ENCODE measurements at regions not wholly inside any gene's neighbourhood (a gene's known extent, or its start where the extent isn't known, plus 50 kb on each side); places are given as distances from the start of the nearest gene placed in this dataset.
A peak's percentile ranks its signal among the peaks of the same experiment; 100 is the strongest.

DNA sequence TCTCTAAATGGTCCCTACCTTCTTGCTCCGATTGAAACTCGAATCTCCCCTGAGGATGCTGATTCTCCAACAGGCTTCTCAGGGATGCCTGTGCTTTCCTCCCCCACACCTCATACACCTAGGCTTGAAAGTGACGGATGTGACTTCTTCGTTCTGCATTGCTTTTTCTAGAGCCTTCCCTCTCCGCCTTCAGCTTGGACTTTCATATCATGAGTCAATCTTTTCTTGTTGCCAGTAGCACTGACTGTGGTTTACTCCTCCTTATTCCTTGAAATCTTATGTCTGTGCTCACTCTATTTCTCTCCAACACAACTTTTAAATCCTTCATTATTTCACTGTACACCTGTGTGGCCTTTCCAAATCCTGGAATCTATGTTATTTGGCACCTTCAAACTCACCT lies 451.4 kb downstream of the TMX3 start:
- H3K4me3 ChIP-seq, result peak overlapping the region; percentile 46; the same call in 1 of the 2 replicates
- no peaks in the 10 kb centered on the region for H3K36me3 ChIP-seq (ENCODE audit: low read depth)
- H3K27ac ChIP-seq, result peak overlapping the region; percentile 79
- TF ChIP-seq EZH2phosphoT487 (IDR thresholded peaks at IDR 0.05; ENCODE audit: insufficient read depth, low read depth) (no peak), EZH2 (IDR thresholded peaks at IDR 0.05; ENCODE audit: insufficient read depth, poor library complexity, severe bottlenecking) (no peak)
- H3K4me2 ChIP-seq (ENCODE audit: unreplicated experiment), result peak overlapping the region; percentile 81
- peak; percentile 77 for DNase-seq
- peak overlapping the region; percentile 26 for H2AFZ ChIP-seq
- H3K27me3 ChIP-seq (replicated peaks; ENCODE audit: insufficient read depth), result no peaks in the 10 kb centered on the region
- no peaks in the 10 kb centered on the region for H4K20me1 ChIP-seq (ENCODE audit: insufficient read depth)
- H3K79me2 ChIP-seq (ENCODE audit: insufficient read depth), result no peaks in the 10 kb centered on the region
- 54 to 57% methylated on average over 5 of the region's 5 CpGs for WGBS, 2 experiments (ENCODE audit: low coverage in 1 of 2, low lambda C conversion rate in 2 of 2, missing lambda C conversion rate in 2 of 2)
- in situ Hi-C loops (cut with MboI), result no loop called here
- peaks cover 47% of the 10 kb centered on the region for H3K4me1 ChIP-seq (ENCODE audit: insufficient read depth)
- H3K9me3 ChIP-seq (ENCODE audit: low read depth), result no peaks in the 10 kb centered on the region
- H3K9ac ChIP-seq, result peak overlapping the region; percentile 14; the same call in 1 of the 2 replicates
- peaks cover 31% of the 10 kb centered on the region for H3F3A ChIP-seq (ENCODE audit: insufficient read depth)
- no peaks in the 10 kb centered on the region; the same call in 1 of the 2 replicates for H3K9me2 ChIP-seq (ENCODE audit: insufficient read depth)

GRCh38 chr18:68262690-68263294 lies 452.1 kb downstream of the TMX3 start:
- Histone ChIP-seq H3K4me2 (ENCODE audit: unreplicated experiment) (peak overlapping the region; percentile 81), H3K9me3 (ENCODE audit: low read depth) (no peaks in the 10 kb centered on the region), H3K9ac (peak overlapping the region; percentile 14), H3K79me2 (ENCODE audit: insufficient read depth) (no peaks in the 10 kb centered on the region), H3K4me1 (ENCODE audit: insufficient read depth) (peaks cover 40% of the 10 kb centered on the region), H3K4me3 (peak overlapping the region; percentile 46; the same call in 1 of the 2 replicates), H3F3A (ENCODE audit: insufficient read depth) (peaks cover 27% of the 10 kb centered on the region), H3K9me2 (ENCODE audit: insufficient read depth) (no peaks in the 10 kb centered on the region; the same call in 1 of the 2 replicates), H4K20me1 (ENCODE audit: insufficient read depth) (no peaks in the 10 kb centered on the region), H3K36me3 (ENCODE audit: low read depth) (no peaks in the 10 kb centered on the region), H2AFZ (peak overlapping the region; percentile 15), H3K27ac (peak overlapping the region; percentile 79), H3K27me3 (replicated peaks; ENCODE audit: insufficient read depth) (no peaks in the 10 kb centered on the region)
- peak; percentile 78; the same call in 1 of the 2 replicates for TF ChIP-seq EZH2phosphoT487 (IDR thresholded peaks at IDR 0.05; ENCODE audit: insufficient read depth, low read depth)
- no peak for TF ChIP-seq EZH2 (IDR thresholded peaks at IDR 0.05; ENCODE audit: insufficient read depth, poor library complexity, severe bottlenecking)
- 1 to 7% methylated on average over 2 of the region's 2 CpGs for WGBS, 2 experiments (ENCODE audit: low coverage in 1 of 2, low lambda C conversion rate in 2 of 2, missing lambda C conversion rate in 2 of 2)
- DNase-seq, result peak; percentile 89
- in situ Hi-C loops (cut with MboI), result no loop called here

- TF ChIP-seq EZH2 (IDR thresholded peaks at IDR 0.05; ENCODE audit: insufficient read depth, poor library complexity, severe bottlenecking) (no peak), EZH2phosphoT487 (IDR thresholded peaks at IDR 0.05; ENCODE audit: insufficient read depth, low read depth) (no peak)
- H3F3A ChIP-seq (ENCODE audit: insufficient read depth), result peaks cover 1% of the 10 kb centered on the region; the same call in 1 of the 2 replicates
- no peak overlapping the region for H3K4me2 ChIP-seq (ENCODE audit: unreplicated experiment)
- in situ Hi-C loops (cut with MboI), result no loop called here
- no peak overlapping the region for H3K27ac ChIP-seq
- H3K36me3 ChIP-seq (ENCODE audit: low read depth), result no peaks in the 10 kb centered on the region
- no peak for DNase-seq
- H3K9me2 ChIP-seq (ENCODE audit: insufficient read depth), result no peaks in the 10 kb centered on the region
- no peaks in the 10 kb centered on the region for H3K27me3 ChIP-seq (replicated peaks; ENCODE audit: insufficient read depth)
- H3K4me1 ChIP-seq (ENCODE audit: insufficient read depth), result peaks cover 3% of the 10 kb centered on the region
- WGBS, 2 experiments (ENCODE audit: low coverage in 1 of 2, low lambda C conversion rate in 2 of 2, missing lambda C conversion rate in 2 of 2), result 74 to 78% methylated on average over 3 of the region's 3 CpGs
- H2AFZ ChIP-seq, result 0 out of 2 replicates have a peak overlapping the region, but pooled peaks have one; percentile 19
- no peak overlapping the region for H3K9ac ChIP-seq
- no peaks in the 10 kb centered on the region for H3K79me2 ChIP-seq (ENCODE audit: insufficient read depth)
- H3K4me3 ChIP-seq, result no peak overlapping the region
- no peaks in the 10 kb centered on the region for H4K20me1 ChIP-seq (ENCODE audit: insufficient read depth)
- no peaks in the 10 kb centered on the region for H3K9me3 ChIP-seq (ENCODE audit: low read depth)
Observed at GRCh38 chr18:68256418-68257067, 458.4 kb downstream of the TMX3 start.

GRCh38 chr18:68244786-68245185 lies 470.1 kb downstream of the TMX3 start:
- H2AFZ ChIP-seq, result no peak overlapping the region
- H3K9me2 ChIP-seq (ENCODE audit: insufficient read depth), result no peaks in the 10 kb centered on the region; the same call in 1 of the 2 replicates
- in situ Hi-C loops (cut with MboI), result no loop called here
- WGBS, 2 experiments (ENCODE audit: low coverage in 1 of 2, low lambda C conversion rate in 2 of 2, missing lambda C conversion rate in 2 of 2), result 40 to 44% methylated on average over 2 of the region's 2 CpGs
- H3K4me3 ChIP-seq, result no peak overlapping the region
- H4K20me1 ChIP-seq (ENCODE audit: insufficient read depth), result no peaks in the 10 kb centered on the region
- H3K9me3 ChIP-seq (ENCODE audit: low read depth), result no peaks in the 10 kb centered on the region
- no peak overlapping the region for H3K9ac ChIP-seq
- no peaks in the 10 kb centered on the region for H3K27me3 ChIP-seq (replicated peaks; ENCODE audit: insufficient read depth)
- DNase-seq, result peak; percentile 45
- no peaks in the 10 kb centered on the region for H3K36me3 ChIP-seq (ENCODE audit: low read depth)
- no peak overlapping the region for H3K4me2 ChIP-seq (ENCODE audit: unreplicated experiment)
- TF ChIP-seq EZH2phosphoT487 (IDR thresholded peaks at IDR 0.05; ENCODE audit: insufficient read depth, low read depth) (no peak), EZH2 (IDR thresholded peaks at IDR 0.05; ENCODE audit: insufficient read depth, poor library complexity, severe bottlenecking) (no peak)
- H3K27ac ChIP-seq, result no peak overlapping the region
- no peaks in the 10 kb centered on the region for H3K4me1 ChIP-seq (ENCODE audit: insufficient read depth)
- peaks cover 6% of the 10 kb centered on the region; the same call in 1 of the 2 replicates for H3F3A ChIP-seq (ENCODE audit: insufficient read depth)
- no peaks in the 10 kb centered on the region for H3K79me2 ChIP-seq (ENCODE audit: insufficient read depth)

Data from GM23248 (cell line).